ENCODE measurements at regions not wholly inside any gene's neighbourhood (a gene's known extent, or its start where the extent isn't known, plus 50 kb on each side); places are given as distances from the start of the nearest gene placed in this dataset.

DNA sequence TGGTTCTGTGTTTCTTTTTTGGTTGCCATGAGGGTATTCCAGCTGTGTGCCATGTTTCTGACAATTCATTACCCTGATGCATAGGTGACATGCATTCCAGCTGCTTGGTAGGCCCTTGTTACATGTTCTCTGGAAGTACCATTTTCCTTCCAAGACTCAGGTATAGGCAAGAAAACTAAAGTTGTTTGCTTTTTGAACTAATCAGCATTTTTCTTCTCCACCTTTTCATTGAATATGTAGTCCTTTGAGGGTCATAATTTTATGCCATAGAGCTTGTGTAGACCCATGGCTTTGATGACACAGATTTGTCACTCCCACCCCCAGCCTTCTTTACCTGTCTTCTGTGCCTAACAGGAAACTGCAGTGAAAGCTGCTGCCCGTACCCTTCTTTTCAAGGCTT is 339.2 kb downstream of the MED10 start:
- TF ChIP-seq ZNF677 (tag by site-specific recombination; IDR thresholded peaks at IDR 0.05), result no peak
- TF ChIP-seq, protein P1, sequence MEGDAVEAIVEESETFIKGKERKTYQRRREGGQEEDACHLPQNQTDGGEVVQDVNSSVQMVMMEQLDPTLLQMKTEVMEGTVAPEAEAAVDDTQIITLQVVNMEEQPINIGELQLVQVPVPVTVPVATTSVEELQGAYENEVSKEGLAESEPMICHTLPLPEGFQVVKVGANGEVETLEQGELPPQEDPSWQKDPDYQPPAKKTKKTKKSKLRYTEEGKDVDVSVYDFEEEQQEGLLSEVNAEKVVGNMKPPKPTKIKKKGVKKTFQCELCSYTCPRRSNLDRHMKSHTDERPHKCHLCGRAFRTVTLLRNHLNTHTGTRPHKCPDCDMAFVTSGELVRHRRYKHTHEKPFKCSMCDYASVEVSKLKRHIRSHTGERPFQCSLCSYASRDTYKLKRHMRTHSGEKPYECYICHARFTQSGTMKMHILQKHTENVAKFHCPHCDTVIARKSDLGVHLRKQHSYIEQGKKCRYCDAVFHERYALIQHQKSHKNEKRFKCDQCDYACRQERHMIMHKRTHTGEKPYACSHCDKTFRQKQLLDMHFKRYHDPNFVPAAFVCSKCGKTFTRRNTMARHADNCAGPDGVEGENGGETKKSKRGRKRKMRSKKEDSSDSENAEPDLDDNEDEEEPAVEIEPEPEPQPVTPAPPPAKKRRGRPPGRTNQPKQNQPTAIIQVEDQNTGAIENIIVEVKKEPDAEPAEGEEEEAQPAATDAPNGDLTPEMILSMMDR (tag by site-specific recombination; IDR thresholded peaks at IDR 0.05), result no peak
- no peak for TF ChIP-seq SP2 (tag by site-specific recombination; IDR thresholded peaks at IDR 0.05)
- TF ChIP-seq, protein P2, sequence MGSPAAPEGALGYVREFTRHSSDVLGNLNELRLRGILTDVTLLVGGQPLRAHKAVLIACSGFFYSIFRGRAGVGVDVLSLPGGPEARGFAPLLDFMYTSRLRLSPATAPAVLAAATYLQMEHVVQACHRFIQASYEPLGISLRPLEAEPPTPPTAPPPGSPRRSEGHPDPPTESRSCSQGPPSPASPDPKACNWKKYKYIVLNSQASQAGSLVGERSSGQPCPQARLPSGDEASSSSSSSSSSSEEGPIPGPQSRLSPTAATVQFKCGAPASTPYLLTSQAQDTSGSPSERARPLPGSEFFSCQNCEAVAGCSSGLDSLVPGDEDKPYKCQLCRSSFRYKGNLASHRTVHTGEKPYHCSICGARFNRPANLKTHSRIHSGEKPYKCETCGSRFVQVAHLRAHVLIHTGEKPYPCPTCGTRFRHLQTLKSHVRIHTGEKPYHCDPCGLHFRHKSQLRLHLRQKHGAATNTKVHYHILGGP (tag by site-specific recombination; IDR thresholded peaks at IDR 0.05), result no peak
- TF ChIP-seq ZNF571 (tag by site-specific recombination; IDR thresholded peaks at IDR 0.05), result no peak
- no peak for TF ChIP-seq GFI1B (tag by site-specific recombination; IDR thresholded peaks at IDR 0.05)
- no peak for TF ChIP-seq ZNF2 (tag by site-specific recombination; IDR thresholded peaks at IDR 0.05)
- TF ChIP-seq, protein P3, sequence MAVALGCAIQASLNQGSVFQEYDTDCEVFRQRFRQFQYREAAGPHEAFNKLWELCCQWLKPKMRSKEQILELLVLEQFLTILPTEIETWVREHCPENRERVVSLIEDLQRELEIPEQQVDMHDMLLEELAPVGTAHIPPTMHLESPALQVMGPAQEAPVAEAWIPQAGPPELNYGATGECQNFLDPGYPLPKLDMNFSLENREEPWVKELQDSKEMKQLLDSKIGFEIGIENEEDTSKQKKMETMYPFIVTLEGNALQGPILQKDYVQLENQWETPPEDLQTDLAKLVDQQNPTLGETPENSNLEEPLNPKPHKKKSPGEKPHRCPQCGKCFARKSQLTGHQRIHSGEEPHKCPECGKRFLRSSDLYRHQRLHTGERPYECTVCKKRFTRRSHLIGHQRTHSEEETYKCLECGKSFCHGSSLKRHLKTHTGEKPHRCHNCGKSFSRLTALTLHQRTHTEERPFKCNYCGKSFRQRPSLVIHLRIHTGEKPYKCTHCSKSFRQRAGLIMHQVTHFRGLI (tag by site-specific recombination; IDR thresholded peaks at IDR 0.05), result no peak
